ENCODE measurements at regions not wholly inside any gene's neighbourhood (a gene's known extent, or its start where the extent isn't known, plus 50 kb on each side); places are given as distances from the start of the nearest gene placed in this dataset.

GRCh38 chr5:6195711-6196358 is 182.5 kb downstream of the MED10 start:
- DNase-seq, result no peak
- ATAC-seq, result no peak

GRCh38 chr5:6194906-6195612 is 183.3 kb downstream of the MED10 start:
- no peak for DNase-seq
- ATAC-seq, result no peak

- no peak for ATAC-seq
- DNase-seq, result no peak
These were observed 184.0 kb downstream of the MED10 start for GRCh38 chr5:6194261-6194875.

- ATAC-seq (no peak), DNase-seq (no peak)
These were observed 185.0 kb downstream of the MED10 start for GRCh38 chr5:6193310-6193709.

GRCh38 chr5:6190838-6191237 is 187.5 kb downstream of the MED10 start:
- ATAC-seq (no peak), DNase-seq (no peak)

- no peak for ATAC-seq
These were observed 189.4 kb downstream of the MED10 start for GRCh38 chr5:6188976-6189375.

GRCh38 chr5:6188344-6188743 is 190.0 kb downstream of the MED10 start:
- no peak for ATAC-seq
- no peak for DNase-seq

More at GRCh38 chr5:6188976-6189375, 189.4 kb downstream of the MED10 start:
- no peak for DNase-seq

- ATAC-seq, result no peak
- DNase-seq, result no peak
These were observed 190.8 kb downstream of the MED10 start for GRCh38 chr5:6187501-6187900.

GRCh38 chr5:6185574-6185973 is 192.8 kb downstream of the MED10 start:
- DNase-seq (no peak), ATAC-seq (no peak)

- DNase-seq, result no peak
- no peak for ATAC-seq
These were observed 193.9 kb downstream of the MED10 start for GRCh38 chr5:6184481-6184880.

GRCh38 chr5:6183391-6184390 is 194.7 kb downstream of the MED10 start:
- no peak for DNase-seq
- no peak for ATAC-seq

GRCh38 chr5:6182271-6182815 is 196.0 kb downstream of the MED10 start:
- DNase-seq (no peak), ATAC-seq (no peak)

- DNase-seq (no peak), ATAC-seq (no peak)
These were observed 196.5 kb downstream of the MED10 start for GRCh38 chr5:6181871-6182270.

- DNase-seq (no peak), ATAC-seq (no peak)
These were observed 197.1 kb downstream of the MED10 start for GRCh38 chr5:6181147-6181729.

GRCh38 chr5:6180231-6180872 is 198.0 kb downstream of the MED10 start:
- ATAC-seq, result no peak
- DNase-seq, result no peak

- ATAC-seq (no peak), DNase-seq (no peak)
These were observed 199.4 kb downstream of the MED10 start for GRCh38 chr5:6178846-6179532.

GRCh38 chr5:6177926-6178325 is 200.4 kb downstream of the MED10 start:
- DNase-seq (no peak), ATAC-seq (no peak)

- DNase-seq (no peak), ATAC-seq (no peak)
These were observed 202.1 kb downstream of the MED10 start for GRCh38 chr5:6176102-6176693.

- DNase-seq, result no peak
- no peak for ATAC-seq
These were observed 203.0 kb downstream of the MED10 start for GRCh38 chr5:6175172-6175854.

Data from stimulated activated naive CD8-positive, alpha-beta T cell treated with anti-CD3 and anti-CD28 coated beads, Interleukin-15, Interleukin-2, amounts not matched to agents 100 U/mL and 50 U/mL, for 24 hours (primary cell).